Left lung (tissue), 4 donors: ENCODE measurements at regions not wholly inside any gene's neighbourhood (a gene's known extent, or its start where the extent isn't known, plus 50 kb on each side); places are given as distances from the start of the nearest gene placed in this dataset.

Experiments used
- ATAC-seq: fragments of 200-7000 bp; cut with Tn5 transposase; one replicate; pipeline ENCODE4 v1.9.1; 2020; ENCODE audit warnings: moderate library complexity
- DNase-seq, 4 donors: peaks; one replicate each; pipeline ENCODE4 v3.0.0-alpha.2; 2013 to 2020
- H3K27ac ChIP-seq, 2 donors: fragments of 200-600 bp; sonication (generic) in 1 of 2; one replicate each; pipeline versions ENCODE4 v1.5.0 to v1.8.0; 2020 to 2021
- H3K27me3 ChIP-seq, 2 donors: fragments of 200-600 bp; sonication (generic) in 1 of 2; one replicate each; pipeline versions ENCODE4 v1.5.0 to v1.8.0; 2020 to 2021
- H3K36me3 ChIP-seq, 2 donors: fragments of 200-600 bp; sonication (generic) in 1 of 2; one replicate each; pipeline versions ENCODE4 v1.5.0 to v1.8.0; 2020 to 2021
- H3K4me1 ChIP-seq, 2 donors: fragments of 200-600 bp; one replicate each; pipeline ENCODE4 v1.8.0; 2021
- H3K4me3 ChIP-seq, 2 donors: fragments of 200-600 bp; sonication (generic) in 1 of 2; one replicate each; pipeline versions ENCODE4 v1.5.0 to v1.8.0; 2020 to 2021; ENCODE audit warnings: mild to moderate bottlenecking in 1 of 2
- H3K9me3 ChIP-seq, 2 donors: fragments of 200-600 bp; sonication (generic) in 1 of 2; one replicate each; pipeline versions ENCODE4 v1.5.0 to v1.8.0; 2020 to 2021
- intact Hi-C, 2 donors: fragments of 100-400 bp; cut with DNase I; formaldehyde crosslinking; loops; one replicate each; pipeline versions ENCODE4 v1.11.2 to v1.14.2; 2022
- TF ChIP-seq, protein P1 (sequence below), 2 donors: fragments of 200-600 bp; sonication (generic) in 1 of 2; IDR thresholded peaks; one replicate each; pipeline versions ENCODE4 v1.5.0 to v1.8.0; 2021; ENCODE audit warnings: antibody characterized with exemption in 2 of 2
- donor health status: DM: no; HTN: yes; CAD: no.
- donor health status: DM: no; HTN: no; CAD: no.

DNA sequence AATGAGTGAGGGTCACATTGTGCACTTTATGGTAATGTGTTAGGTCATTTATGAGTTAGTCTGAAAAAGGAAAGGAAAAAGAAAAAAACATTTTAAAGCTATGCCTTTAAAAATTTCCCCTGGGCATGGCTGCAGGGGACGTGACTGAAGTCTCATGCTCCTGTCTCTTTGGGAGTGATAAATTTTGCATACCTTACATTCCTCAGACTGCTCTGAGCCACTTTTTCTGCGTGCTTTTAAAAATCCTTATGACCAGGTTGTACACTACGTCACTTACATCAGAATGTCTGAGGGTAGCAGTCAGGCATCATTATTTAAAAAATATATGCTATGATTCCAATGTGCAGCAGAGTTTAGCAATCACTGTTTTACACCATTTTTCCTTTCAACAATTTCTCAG, 121.2 kb downstream of the RFPL4B start:
- TF ChIP-seq, protein P1, sequence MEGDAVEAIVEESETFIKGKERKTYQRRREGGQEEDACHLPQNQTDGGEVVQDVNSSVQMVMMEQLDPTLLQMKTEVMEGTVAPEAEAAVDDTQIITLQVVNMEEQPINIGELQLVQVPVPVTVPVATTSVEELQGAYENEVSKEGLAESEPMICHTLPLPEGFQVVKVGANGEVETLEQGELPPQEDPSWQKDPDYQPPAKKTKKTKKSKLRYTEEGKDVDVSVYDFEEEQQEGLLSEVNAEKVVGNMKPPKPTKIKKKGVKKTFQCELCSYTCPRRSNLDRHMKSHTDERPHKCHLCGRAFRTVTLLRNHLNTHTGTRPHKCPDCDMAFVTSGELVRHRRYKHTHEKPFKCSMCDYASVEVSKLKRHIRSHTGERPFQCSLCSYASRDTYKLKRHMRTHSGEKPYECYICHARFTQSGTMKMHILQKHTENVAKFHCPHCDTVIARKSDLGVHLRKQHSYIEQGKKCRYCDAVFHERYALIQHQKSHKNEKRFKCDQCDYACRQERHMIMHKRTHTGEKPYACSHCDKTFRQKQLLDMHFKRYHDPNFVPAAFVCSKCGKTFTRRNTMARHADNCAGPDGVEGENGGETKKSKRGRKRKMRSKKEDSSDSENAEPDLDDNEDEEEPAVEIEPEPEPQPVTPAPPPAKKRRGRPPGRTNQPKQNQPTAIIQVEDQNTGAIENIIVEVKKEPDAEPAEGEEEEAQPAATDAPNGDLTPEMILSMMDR (IDR thresholded peaks at IDR 0.05): no peak
- H3K27ac ChIP-seq: no peak overlapping the region
- DNase-seq (no peak), ATAC-seq (no peak)
- H3K4me3 ChIP-seq: no peak overlapping the region
- H3K27me3 ChIP-seq: no peaks in the 10 kb centered on the region
- no peaks in the 10 kb centered on the region for H3K9me3 ChIP-seq
- intact Hi-C loops: no loop called here
- H3K4me1 ChIP-seq: no peaks in the 10 kb centered on the region
- no peaks in the 10 kb centered on the region for H3K36me3 ChIP-seq

DNA sequence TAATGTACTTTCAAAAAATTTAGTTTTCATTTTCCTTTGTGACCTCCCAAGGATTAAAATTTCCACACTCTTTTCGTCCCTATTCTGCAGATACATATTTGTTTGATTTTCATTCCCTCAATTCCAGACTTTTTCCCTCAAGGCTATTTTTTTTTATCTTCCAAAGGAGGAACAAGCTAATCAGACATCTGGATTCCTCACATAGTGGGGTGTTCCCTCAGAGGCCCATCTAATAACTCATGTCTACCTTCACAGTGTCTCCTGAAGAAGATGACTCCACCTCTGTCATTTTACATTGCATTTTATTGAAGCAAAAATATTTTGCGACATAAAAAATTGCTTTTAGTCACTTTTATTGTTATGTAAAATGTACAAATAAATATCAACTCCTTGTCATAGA, 122.2 kb downstream of the RFPL4B start:
- Histone ChIP-seq H3K4me3 (no peak overlapping the region), H3K27me3 (no peaks in the 10 kb centered on the region), H3K27ac (no peak overlapping the region), H3K9me3 (no peaks in the 10 kb centered on the region), H3K4me1 (no peaks in the 10 kb centered on the region), H3K36me3 (no peaks in the 10 kb centered on the region)
- TF ChIP-seq, protein P1 (IDR thresholded peaks at IDR 0.05): no peak
- no peak for ATAC-seq
- no peak for DNase-seq
- intact Hi-C loops: no loop called here

DNA sequence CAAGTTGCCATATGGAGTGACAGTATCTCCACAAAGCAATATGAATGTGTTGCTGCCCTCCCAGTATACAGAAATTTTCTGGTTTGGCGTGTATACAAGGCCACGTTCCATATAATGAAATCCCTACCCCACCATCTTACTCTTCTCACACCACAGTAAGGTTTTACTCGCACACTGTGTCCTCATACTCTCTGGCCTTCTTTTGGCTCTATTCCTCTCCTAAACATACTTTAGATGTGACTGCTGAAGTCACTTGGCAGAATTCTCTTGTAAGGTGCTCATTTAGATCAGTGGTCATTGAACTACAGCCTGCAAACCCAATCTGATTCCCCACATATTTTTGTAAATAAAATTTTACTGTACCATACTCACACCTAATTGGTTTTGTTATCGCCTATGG, 123.2 kb downstream of the RFPL4B start:
- DNase-seq (no peak), ATAC-seq (no peak)
- H3K36me3 ChIP-seq: no peaks in the 10 kb centered on the region
- H3K27ac ChIP-seq: no peak overlapping the region
- H3K27me3 ChIP-seq: no peaks in the 10 kb centered on the region
- H3K4me3 ChIP-seq: no peak overlapping the region
- intact Hi-C loops: no loop called here
- TF ChIP-seq, protein P1 (IDR thresholded peaks at IDR 0.05): no peak
- no peaks in the 10 kb centered on the region for H3K4me1 ChIP-seq
- no peaks in the 10 kb centered on the region for H3K9me3 ChIP-seq

DNA sequence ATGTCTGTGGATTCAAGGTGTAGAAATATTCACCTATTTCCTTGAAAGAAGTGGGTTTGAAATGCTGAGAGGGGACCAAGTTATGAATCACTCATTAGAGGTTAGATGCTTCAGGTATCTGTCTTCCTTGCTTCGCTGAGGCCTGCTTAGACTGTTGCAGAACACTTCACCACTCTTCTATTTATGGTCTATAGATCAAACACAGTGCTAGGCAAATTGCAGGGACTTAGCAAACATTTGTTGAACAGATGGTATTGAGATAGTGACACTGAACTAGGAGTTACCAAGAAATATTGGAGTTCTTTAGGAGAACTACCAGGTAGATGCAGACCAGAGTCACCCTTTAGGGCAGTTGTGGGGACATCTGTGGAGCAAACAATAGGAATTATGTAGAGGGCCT, 123.8 kb downstream of the RFPL4B start:
- ATAC-seq: no peak
- intact Hi-C loops: no loop called here
- Histone ChIP-seq H3K27me3 (no peaks in the 10 kb centered on the region), H3K4me3 (no peak overlapping the region), H3K4me1 (no peaks in the 10 kb centered on the region), H3K36me3 (no peaks in the 10 kb centered on the region), H3K9me3 (no peaks in the 10 kb centered on the region), H3K27ac (no peak overlapping the region)
- TF ChIP-seq, protein P1 (IDR thresholded peaks at IDR 0.05): no peak
- no peak for DNase-seq

DNA sequence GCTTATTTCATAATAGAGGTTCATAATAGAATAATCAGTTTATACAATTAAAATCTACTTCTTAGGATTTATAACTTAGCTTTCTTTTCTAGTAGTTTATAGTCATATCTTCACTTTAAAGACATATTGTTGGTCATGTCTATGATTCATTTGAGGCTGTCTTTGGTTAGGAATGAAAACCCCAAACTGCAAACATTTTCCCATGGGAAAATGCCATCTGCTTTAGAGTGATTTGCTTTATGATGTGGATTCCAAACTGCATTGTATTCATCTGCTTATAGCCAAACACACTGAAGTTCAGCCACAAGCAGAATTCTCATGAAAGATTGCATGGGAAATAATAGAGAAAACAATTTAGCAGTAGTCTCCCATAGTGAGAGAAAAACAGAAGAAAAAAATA, 128.0 kb downstream of the RFPL4B start:
- DNase-seq (no peak), ATAC-seq (no peak)
- no peaks in the 10 kb centered on the region for H3K4me1 ChIP-seq
- no peak overlapping the region for H3K27ac ChIP-seq
- H3K9me3 ChIP-seq: no peaks in the 10 kb centered on the region
- no peak overlapping the region for H3K4me3 ChIP-seq
- intact Hi-C loops: no loop called here
- no peaks in the 10 kb centered on the region for H3K27me3 ChIP-seq
- TF ChIP-seq, protein P1 (IDR thresholded peaks at IDR 0.05): no peak
- H3K36me3 ChIP-seq: no peaks in the 10 kb centered on the region
